MM.1S (cell line): ENCODE measurements at regions not wholly inside any gene's neighbourhood (a gene's known extent, or its start where the extent isn't known, plus 50 kb on each side); places are given as distances from the start of the nearest gene placed in this dataset.
"Not testable (repeated sequence)": the region's sequence is repeated elsewhere in the genome, so short reads cannot be mapped to it uniquely, and the experiment has no call there.

Experiments used
- DNase-seq: peaks from one replicate; pipeline ENCODE4 v3.0.0-alpha.2; 2015
- H2AFZ ChIP-seq: fragments of 300-600 bp; sonication (generic); 2 replicates; pipeline ENCODE4 v1.6.0; 2016; ENCODE audit warnings: antibody characterized with exemption, low read length
- H3F3A ChIP-seq: fragments of 300-600 bp; sonication (generic); 2 replicates; pipeline ENCODE4 v1.6.1; 2016; ENCODE audit warnings: mild to moderate bottlenecking, antibody characterized with exemption, low read length, moderate library complexity, mixed read lengths; ENCODE audit not compliant: insufficient read depth
- H3K27ac ChIP-seq: fragments of 300-600 bp; sonication (generic); 2 replicates; pipeline ENCODE4 v1.5.1; 2016; ENCODE audit warnings: mild to moderate bottlenecking, low read length
- H3K27me3 ChIP-seq: fragments of 300-600 bp; sonication (generic); replicated peaks from 2 replicates; pipeline ENCODE4 v1.6.0; 2016; ENCODE audit warnings: low read length; ENCODE audit not compliant: insufficient read depth
- H3K36me3 ChIP-seq: fragments of 300-600 bp; sonication (generic); replicated peaks from 2 replicates; pipeline ENCODE4 v1.6.1; 2016; ENCODE audit warnings: mild to moderate bottlenecking, low read length, mixed read lengths; ENCODE audit not compliant: insufficient read depth
- H3K4me1 ChIP-seq: fragments of 300-600 bp; sonication (generic); 2 replicates; pipeline ENCODE4 v1.6.1; 2016; ENCODE audit warnings: low read length, mixed read lengths
- H3K4me2 ChIP-seq: fragments of 300-600 bp; sonication (generic); 2 replicates; pipeline ENCODE4 v1.6.0; 2016; ENCODE audit warnings: low read depth, low read length
- H3K4me3 ChIP-seq: fragments of 300-600 bp; sonication (generic); 2 replicates; pipeline ENCODE4 v1.5.1; 2016; ENCODE audit warnings: low read length, mixed read lengths
- H3K79me2 ChIP-seq: fragments of 300-600 bp; sonication (generic); 2 replicates; pipeline ENCODE4 v1.6.1; 2016; ENCODE audit warnings: mixed run types, low read length, mixed read lengths
- H3K9ac ChIP-seq: fragments of 300-600 bp; sonication (generic); 2 replicates; pipeline ENCODE4 v1.6.1; 2016; ENCODE audit warnings: low read length, mixed read lengths
- H3K9me2 ChIP-seq: fragments of 300-600 bp; sonication (generic); replicated peaks from 2 replicates; pipeline ENCODE4 v1.6.1; 2016; ENCODE audit warnings: mild to moderate bottlenecking, low read length, mixed read lengths; ENCODE audit not compliant: insufficient read depth
- H3K9me3 ChIP-seq: fragments of 300-600 bp; sonication (generic); replicated peaks from 2 replicates; pipeline ENCODE4 v1.6.1; 2016; ENCODE audit warnings: mild to moderate bottlenecking, low read length, mixed read lengths; ENCODE audit not compliant: insufficient read depth
- H4K20me1 ChIP-seq: fragments of 300-600 bp; sonication (generic); 2 replicates; pipeline ENCODE4 v1.6.1; 2016; ENCODE audit warnings: mild to moderate bottlenecking, low read length, moderate library complexity, mixed read lengths; ENCODE audit not compliant: insufficient read depth
- CTCF ChIP-seq: fragments of 300-600 bp; sonication (generic); IDR thresholded peaks from 2 replicates; pipeline ENCODE4 v1.5.1; 2016; ENCODE audit warnings: antibody characterized with exemption, low read length, mixed read lengths
- EZH2 ChIP-seq: fragments of 300-600 bp; sonication (generic); optimal IDR thresholded peaks from 2 replicates; pipeline ENCODE3; 2017; ENCODE audit warnings: low read depth, mild to moderate bottlenecking, antibody characterized with exemption, low read length, mixed read lengths
- EZH2phosphoT487 ChIP-seq: fragments of 300-600 bp; sonication (generic); IDR thresholded peaks from 2 replicates; pipeline ENCODE4 v1.6.1; 2018; ENCODE audit warnings: antibody characterized with exemption, low read length

GRCh38 chr11:103735497-103736032 lies 300.9 kb upstream of the DDI1 start:
- Histone ChIP-seq H3K27ac (no peak overlapping the region), H3K4me1 (no peaks in the 10 kb centered on the region), H3K9ac (no peak overlapping the region), H3K4me3 (no peak overlapping the region), H2AFZ (no peak overlapping the region), H3K9me3 (no peaks in the 10 kb centered on the region), H3K4me2 (no peak overlapping the region), H3F3A (no peaks in the 10 kb centered on the region), H3K9me2 (no peaks in the 10 kb centered on the region), H3K36me3 (no peaks in the 10 kb centered on the region), H4K20me1 (no peaks in the 10 kb centered on the region), H3K27me3 (no peaks in the 10 kb centered on the region), H3K79me2 (no peaks in the 10 kb centered on the region)
- no peak for TF ChIP-seq CTCF
- no peak for TF ChIP-seq EZH2
- DNase-seq: no peak

- Histone ChIP-seq H3K9me3 (no peaks in the 10 kb centered on the region), H3K4me3 (no peak overlapping the region), H4K20me1 (no peaks in the 10 kb centered on the region), H3K27me3 (no peaks in the 10 kb centered on the region), H3K4me2 (no peak overlapping the region), H3K36me3 (no peaks in the 10 kb centered on the region), H2AFZ (no peak overlapping the region), H3K4me1 (no peaks in the 10 kb centered on the region), H3F3A (no peaks in the 10 kb centered on the region), H3K9me2 (no peaks in the 10 kb centered on the region), H3K9ac (no peak overlapping the region), H3K27ac (no peak overlapping the region), H3K79me2 (no peaks in the 10 kb centered on the region)
- TF ChIP-seq EZH2phosphoT487: no peak
- no peak for DNase-seq
Observed at GRCh38 chr11:103736315-103737036, 300.0 kb upstream of the DDI1 start.

- Histone ChIP-seq H3K27ac (no peak overlapping the region), H3K9ac (no peak overlapping the region), H3K4me3 (no peak overlapping the region), H3K9me2 (no peaks in the 10 kb centered on the region), H3F3A (no peaks in the 10 kb centered on the region), H3K27me3 (no peaks in the 10 kb centered on the region), H2AFZ (no peak overlapping the region), H3K79me2 (no peaks in the 10 kb centered on the region), H3K4me2 (no peak overlapping the region), H3K9me3 (no peaks in the 10 kb centered on the region), H3K4me1 (no peaks in the 10 kb centered on the region), H3K36me3 (no peaks in the 10 kb centered on the region), H4K20me1 (no peaks in the 10 kb centered on the region)
- no peak for DNase-seq
- no peak for TF ChIP-seq CTCF
- no peak for TF ChIP-seq EZH2phosphoT487
- TF ChIP-seq EZH2: no peak
Observed at GRCh38 chr11:103737037-103737622, 299.3 kb upstream of the DDI1 start.

- Histone ChIP-seq H3K9me3 (no peaks in the 10 kb centered on the region), H3K79me2 (no peaks in the 10 kb centered on the region), H4K20me1 (no peaks in the 10 kb centered on the region), H3K4me3 (no peak overlapping the region), H3K4me2 (no peak overlapping the region), H2AFZ (no peak overlapping the region), H3K27me3 (no peaks in the 10 kb centered on the region), H3F3A (no peaks in the 10 kb centered on the region), H3K9me2 (no peaks in the 10 kb centered on the region), H3K36me3 (no peaks in the 10 kb centered on the region), H3K27ac (no peak overlapping the region), H3K9ac (no peak overlapping the region), H3K4me1 (no peaks in the 10 kb centered on the region)
- TF ChIP-seq CTCF: no peak
- no peak for DNase-seq
Observed at GRCh38 chr11:103737747-103738146, 298.7 kb upstream of the DDI1 start.

GRCh38 chr11:103739074-103739796 lies 297.2 kb upstream of the DDI1 start:
- H2AFZ ChIP-seq, DNase-seq, H3K9me2 ChIP-seq, H3K27me3 ChIP-seq, H3F3A ChIP-seq, H3K9me3 ChIP-seq, H3K79me2 ChIP-seq, H3K4me1 ChIP-seq, H4K20me1 ChIP-seq, H3K4me3 ChIP-seq, H3K9ac ChIP-seq, H3K4me2 ChIP-seq, H3K36me3 ChIP-seq, H3K27ac ChIP-seq: not testable (repeated sequence)
